Suppressor macrophage (primary cell): ENCODE measurements at regions not wholly inside any gene's neighbourhood (a gene's known extent, or its start where the extent isn't known, plus 50 kb on each side); places are given as distances from the start of the nearest gene placed in this dataset.
"Not testable (repeated sequence)": the region's sequence is repeated elsewhere in the genome, so short reads cannot be mapped to it uniquely, and the experiment has no call there.

Source experiments
- DNase-seq, 4 experiments: peaks; one replicate each; pipeline ENCODE4 v3.0.0-alpha.2; 2020 to 2022

DNA sequence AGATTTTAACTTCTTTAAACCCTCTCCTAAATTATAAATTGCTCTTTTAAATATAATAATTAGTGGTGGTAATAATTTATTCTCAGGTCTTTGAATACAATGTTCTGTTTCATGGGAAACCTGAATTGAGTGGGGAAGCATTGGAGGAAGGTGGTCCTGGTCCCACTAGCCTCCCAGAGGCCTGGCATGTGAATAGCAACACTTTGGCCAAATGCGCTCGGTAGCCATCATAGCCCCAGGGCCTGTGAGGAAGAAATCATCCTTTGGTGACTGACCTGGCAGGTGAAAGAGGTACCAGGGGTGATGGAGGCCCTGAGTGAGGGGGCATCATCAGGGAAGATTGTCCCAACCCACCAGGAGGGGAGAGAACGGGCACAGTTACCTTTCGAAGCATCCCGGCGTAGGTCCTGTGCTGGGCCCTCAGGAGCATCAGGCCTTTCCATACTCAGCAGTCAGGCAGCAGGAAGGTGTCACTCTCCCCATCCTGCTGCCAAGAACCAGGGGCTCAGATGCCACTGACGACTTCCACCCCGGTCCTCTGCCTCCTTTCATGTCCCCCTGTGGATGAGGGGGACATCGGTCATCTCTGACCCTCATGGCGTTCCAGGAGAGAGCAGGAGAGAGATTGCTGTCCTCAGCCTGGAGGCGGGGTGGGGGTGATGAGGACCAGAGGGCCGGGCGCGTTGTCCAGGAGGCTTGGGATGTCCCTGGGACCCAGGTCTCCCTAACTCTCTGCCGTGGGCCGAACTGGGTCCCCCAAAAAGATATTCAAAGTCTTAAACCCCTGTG lies 78.6 kb upstream of the HPCAL1 start:
- no peak for DNase-seq

GRCh38 chr2:10224734-10225133 lies 78.0 kb upstream of the HPCAL1 start:
- DNase-seq: no peak

- DNase-seq: no peak
Measured at GRCh38 chr2:10225291-10226037, 77.2 kb upstream of the HPCAL1 start.

- no peak for DNase-seq
Measured at GRCh38 chr2:10226038-10226724, 76.5 kb upstream of the HPCAL1 start.

DNA sequence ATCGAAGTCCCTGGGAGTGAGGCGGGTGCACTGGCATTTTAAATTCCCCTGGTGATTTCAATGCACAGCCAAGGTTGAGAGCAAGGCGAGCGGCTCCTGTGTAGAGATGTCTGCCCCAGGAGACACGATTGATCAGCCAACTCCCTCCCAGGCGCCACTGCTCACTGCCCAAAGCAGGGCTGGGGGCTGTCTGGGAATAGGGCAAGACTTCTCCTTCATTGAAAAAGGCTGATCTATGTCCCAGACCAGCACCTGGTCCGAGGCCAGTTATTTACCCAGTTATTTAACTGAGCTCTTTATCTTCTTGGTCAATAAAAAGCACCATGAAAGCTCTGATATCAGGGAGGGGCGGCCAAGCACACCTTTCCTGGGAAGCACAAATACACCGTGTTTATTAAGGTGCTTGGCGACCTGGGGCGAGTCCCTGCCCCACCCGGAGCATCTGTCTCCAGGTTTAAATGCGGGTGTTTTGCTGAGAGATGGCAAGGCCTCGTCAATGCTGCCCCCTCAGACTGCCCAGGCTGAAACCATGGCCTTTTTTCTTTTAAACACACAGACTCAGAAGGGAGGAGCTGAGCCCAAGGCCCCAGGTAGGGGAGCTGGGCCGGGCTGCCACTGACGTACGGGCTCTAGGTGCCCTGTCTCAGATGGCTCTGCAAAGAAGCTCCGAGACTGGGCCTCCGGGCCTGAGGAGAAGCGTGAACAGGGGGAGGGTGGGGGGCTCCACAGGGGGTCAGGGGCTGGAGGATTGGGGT lies 73.9 kb upstream of the HPCAL1 start:
- DNase-seq: no peak

DNA sequence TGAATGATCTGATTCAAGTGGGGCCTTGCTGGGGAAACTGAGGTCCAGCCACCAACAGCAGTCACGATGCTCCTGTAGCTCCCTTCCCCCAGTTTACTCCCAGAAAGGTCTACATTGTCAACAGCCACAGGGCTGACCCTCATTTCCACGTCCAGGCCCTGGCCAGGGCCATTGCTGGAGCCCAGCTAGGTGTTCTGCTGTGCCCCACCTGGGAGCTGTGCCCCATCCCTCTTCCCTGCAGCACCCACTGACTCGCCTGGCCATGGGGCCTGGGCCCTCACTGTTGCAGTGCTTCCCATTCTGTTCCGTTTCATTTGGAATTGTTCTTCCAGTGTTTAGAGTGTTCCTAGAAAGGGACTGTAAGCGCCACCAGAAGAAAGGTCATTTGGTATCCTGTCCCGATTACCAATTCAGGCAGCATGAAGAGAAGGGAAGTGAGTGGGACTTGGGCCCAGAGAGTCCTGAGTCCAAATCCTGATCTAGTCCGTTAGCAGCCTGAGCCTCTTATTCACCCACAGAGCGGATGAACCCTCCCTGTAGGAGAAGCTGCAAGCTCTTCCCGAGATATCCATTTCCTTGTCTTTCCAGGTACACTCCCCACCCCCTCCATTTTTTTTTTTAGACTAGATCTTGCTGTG lies 73.1 kb upstream of the HPCAL1 start:
- DNase-seq: no peak

DNA sequence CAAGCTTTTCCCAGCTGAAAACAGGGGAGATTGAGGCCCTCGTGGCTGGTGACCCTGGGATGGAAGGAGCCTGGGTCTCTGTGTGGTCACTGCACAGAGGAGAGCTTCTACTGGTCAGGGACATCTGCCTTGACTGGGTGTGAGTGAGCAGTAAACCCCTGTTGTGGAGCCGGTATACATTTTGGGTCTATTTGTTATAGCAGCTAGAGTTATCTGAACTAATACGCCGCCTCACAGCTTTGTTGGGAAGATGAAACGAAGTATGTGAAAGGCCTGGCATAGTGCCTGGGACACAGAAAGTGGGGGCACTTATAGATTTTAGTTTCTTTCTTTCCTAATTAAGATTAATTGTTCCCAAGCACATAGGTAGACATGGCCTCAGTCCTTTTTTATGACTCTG lies 72.2 kb upstream of the HPCAL1 start:
- no peak for DNase-seq

DNA sequence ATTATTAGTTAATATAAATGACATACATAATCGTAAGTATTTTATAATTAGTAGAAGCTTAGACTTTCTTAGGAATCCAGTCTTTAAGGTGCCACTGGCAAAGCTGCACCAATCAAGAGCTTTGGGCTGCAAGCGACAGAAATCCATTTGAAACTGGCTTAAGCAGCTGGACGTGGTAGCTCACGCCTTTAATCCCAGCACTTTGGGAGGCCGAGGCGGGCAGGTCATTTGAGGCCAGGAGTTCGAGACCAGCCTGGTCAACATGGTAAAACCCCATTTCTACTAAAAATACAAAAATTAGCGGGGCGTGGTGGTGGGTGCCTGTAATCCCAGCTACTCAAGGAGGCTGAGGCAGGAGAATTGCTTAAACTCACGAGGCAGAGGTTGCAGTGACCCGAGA lies 71.8 kb upstream of the HPCAL1 start:
- not testable (repeated sequence) for DNase-seq

DNA sequence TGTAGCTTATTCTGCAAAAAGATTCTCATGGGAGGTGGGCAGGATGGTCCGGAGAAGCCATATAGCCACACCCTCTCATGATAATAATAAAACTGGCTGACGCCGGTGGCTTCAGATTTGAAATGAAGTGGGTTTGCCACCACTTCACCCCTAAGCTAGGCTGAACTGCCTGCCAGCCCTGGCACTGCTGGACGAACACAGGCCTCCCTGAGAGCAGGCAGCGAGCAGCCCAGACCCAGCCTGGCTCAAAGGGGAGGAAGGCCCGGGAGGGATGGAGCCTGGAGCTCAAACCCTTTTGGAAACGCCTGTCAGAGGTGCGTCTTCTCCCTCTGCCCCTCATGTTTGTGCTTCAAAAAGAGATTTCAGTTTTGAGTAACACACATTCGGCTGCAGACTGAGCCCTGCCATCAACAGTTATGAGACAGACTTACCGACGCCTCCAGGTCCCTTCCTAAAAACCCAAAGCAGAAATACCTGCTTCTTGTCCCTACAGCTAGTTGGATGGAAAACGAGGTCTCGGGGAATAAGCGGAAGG lies 71.1 kb upstream of the HPCAL1 start:
- DNase-seq: no peak

GRCh38 chr2:10232096-10232815 lies 70.4 kb upstream of the HPCAL1 start:
- DNase-seq: no peak

DNA sequence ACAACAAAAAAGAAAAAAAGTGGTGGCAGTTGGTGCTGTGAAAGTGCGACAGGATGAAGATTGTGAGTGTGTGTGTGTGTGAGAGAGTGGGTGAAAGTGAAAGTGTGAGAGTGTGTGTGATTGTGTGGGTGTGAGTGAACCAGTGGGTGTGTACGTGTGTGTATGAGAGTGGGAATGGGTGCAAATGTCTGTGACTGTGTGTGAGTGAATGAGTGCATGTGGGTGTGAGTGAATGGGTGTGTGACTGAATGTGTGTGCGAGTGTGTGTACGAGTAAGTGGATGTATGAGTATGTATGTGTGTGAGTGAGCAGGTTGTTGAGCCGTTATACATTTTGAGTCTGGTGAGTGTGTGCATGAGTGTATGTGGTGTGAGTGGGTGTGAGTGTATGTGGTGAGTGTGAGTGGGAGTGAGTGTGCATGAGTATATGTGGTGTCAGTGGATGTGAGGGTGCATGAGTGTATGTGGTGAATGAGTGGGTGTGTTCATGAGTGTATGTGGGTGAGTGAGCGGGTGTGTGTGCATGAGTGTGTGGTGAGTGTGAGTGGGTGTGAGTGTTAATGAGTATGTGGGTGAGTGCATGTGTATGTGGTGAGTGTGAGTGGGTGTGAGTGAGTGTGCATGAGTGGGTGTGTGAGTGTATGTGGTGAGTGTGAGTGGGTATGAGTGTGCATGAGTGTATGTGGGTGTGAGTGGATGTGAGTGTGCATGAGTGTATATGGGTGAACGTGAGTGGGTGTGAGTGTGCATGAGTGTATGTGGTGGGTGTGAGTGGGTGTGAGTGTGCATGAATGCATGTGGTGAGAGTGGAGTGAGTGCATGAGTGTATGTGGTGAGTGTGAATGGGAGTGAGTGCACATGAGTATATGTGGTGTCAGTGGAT lies 69.3 kb upstream of the HPCAL1 start:
- DNase-seq: no peak

DNA sequence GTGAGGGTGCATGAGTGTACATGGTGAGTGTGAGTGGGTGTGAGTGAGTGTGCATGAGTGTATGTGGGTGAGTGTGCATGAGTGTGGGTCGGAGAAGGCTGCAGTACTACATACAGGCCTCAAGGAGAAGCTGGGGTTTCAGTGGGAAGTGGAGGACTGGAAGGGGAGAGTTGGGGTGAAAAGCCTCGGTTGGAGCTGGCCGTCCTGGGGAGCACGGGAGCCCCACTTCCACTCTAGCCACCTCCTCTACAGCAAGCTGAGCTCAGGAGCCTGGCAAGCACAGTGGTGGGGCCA lies 68.7 kb upstream of the HPCAL1 start:
- no peak for DNase-seq

- no peak for DNase-seq
Measured at GRCh38 chr2:10234409-10235094, 68.2 kb upstream of the HPCAL1 start.

GRCh38 chr2:10235099-10235908 lies 67.4 kb upstream of the HPCAL1 start:
- DNase-seq: no peak

DNA sequence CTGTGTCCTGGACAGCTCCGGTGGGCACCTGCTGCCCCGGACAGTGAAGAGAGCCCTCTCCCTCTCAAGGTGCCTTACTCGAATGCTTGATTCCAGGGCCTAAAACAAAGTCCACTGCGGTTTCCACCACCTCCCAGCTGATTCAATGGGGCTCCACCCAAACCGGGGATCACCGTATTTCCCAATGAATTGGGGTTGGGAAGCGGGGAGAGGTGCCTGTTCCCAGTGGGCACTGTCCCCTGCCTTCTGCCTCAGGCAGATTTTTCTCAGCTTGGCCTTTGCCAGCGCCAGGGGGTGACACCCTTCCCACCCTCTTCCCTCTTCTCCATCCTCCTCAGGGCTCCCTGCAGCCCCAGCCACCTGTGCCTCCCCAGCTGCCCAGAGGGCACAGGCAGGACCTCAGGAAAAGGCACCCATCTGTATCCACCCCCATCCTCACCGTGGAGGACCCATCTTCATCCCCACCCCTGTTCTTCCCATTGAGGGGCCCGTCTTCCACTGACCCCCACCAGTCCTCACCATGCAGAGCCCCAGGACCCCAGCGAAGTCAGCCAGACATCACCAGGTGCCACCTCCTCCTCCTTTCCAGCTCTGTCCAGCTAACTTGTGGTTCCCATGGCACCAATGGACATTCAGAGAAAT lies 66.7 kb upstream of the HPCAL1 start:
- no peak for DNase-seq

DNA sequence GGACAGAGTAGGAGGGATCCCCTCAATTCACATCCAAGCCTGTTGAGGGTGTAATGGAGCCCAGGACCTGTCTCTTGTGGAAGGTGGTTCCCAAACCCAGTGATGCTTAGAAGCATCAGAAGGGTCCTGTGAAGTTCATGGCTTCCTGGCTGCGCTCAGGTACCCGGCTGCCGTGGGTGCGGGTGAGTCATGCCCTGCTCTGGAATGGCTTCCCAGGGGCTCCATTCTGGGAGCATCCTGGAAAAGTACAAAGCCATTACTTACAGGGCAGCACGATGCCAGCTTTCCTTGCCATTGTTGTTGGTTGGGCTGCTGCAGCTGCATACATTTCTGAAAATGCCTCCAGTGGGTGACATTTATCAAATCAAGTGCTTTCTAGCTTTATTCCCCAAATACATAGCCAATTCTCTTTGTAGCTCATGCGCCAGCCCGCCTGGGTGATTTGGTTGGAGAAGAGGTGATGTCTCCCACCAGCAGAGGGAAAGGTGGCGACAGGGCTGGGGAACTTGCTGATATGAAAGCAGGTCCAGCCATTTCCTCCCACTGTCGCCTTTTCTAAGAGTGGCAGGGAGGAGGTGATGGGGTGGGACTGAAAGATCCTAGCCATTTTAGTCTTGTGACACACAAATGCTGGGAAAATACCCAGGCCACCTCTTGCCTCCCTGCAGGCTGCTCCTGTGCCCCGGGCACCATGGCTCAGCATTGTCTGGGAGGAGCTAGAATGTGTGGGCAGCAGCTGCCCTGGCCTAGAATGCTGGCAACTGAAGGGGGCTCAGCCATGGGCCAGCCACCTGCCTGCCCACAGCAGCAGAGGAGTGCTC lies 65.9 kb upstream of the HPCAL1 start:
- no peak for DNase-seq
